Endothelial cell of umbilical vein (primary cell): ENCODE measurements at regions not wholly inside any gene's neighbourhood (a gene's known extent, or its start where the extent isn't known, plus 50 kb on each side); places are given as distances from the start of the nearest gene placed in this dataset.

Experiments used
- BruUV-seq: library from RNA; stranded (reverse); fragments of 400-500 nt; replicated peaks from 2 replicates; lab custom pipeline; 2021; lab: Mats Ljungman, UMichigan
- CTCF ChIA-PET: fragments of 300-600, 350-600 bp; sonication (Branson Sonifier 250); formaldehyde crosslinking; loops from one replicate; lab custom pipeline; 2021; ENCODE audit warnings: antibody characterized with exemption, inconsistent platforms; lab: Charles Lee
- POLR2A ChIA-PET: fragments of 300-600, 350-600 bp; sonication (Branson Sonifier 250); formaldehyde crosslinking; loops from one replicate; lab custom pipeline; 2021; ENCODE audit warnings: antibody characterized with exemption, inconsistent platforms; lab: Charles Lee
- DNase-seq: peaks from one replicate; pipeline ENCODE4 v3.0.0-alpha.2; 2011; ENCODE audit warnings: low read depth, low spot score
- FAIRE-seq: peaks from 2 replicates; lab custom pipeline; 2011; peaks lifted over from hg19 to GRCh38; lab: Jason Lieb, UNC
- H2AFZ ChIP-seq: 2 replicates; pipeline ENCODE4 v1.6.0; 2012; ENCODE audit warnings: low read depth, low read length, control low read depth, inconsistent platforms
- H3K27ac ChIP-seq: 2 replicates; pipeline ENCODE4 v1.5.1; 2011; ENCODE audit warnings: low read depth, mild to moderate bottlenecking, control low read depth, low read length, moderate library complexity; ENCODE audit not compliant: insufficient read depth
- H3K27me3 ChIP-seq, 2 experiments: 2 replicates each; pipeline versions ENCODE4 v1.6.0 to v1.6.1; 2011; ENCODE audit warnings: low read length in 2 of 2, mixed read lengths in 1 of 2; ENCODE audit not compliant: control insufficient read depth in 2 of 2, insufficient read depth in 2 of 2
- H3K36me3 ChIP-seq, 2 experiments: 2 replicates in 1 of 2; 3 replicates in 1 of 2; pipeline ENCODE4 v1.5.1; 2011; ENCODE audit warnings: low read length in 2 of 2, mild to moderate bottlenecking in 1 of 2, moderate library complexity in 1 of 2; ENCODE audit not compliant: control insufficient read depth in 2 of 2, insufficient read depth in 2 of 2; ENCODE audit errors: extremely low read depth in 1 of 2
- H3K4me1 ChIP-seq: 3 replicates; pipeline ENCODE4 v1.5.1; 2011; ENCODE audit warnings: mild to moderate bottlenecking, low read length; ENCODE audit not compliant: control insufficient read depth, insufficient read depth; ENCODE audit errors: extremely low read depth
- H3K4me2 ChIP-seq: 2 replicates; pipeline ENCODE4 v1.6.1; 2011; ENCODE audit warnings: low read length, control low read depth, mixed read lengths; ENCODE audit not compliant: insufficient read depth
- H3K4me3 ChIP-seq, 3 experiments: fragments of 200-600 bp in 1 of 3; sonication (generic), shearing (Covaris generic) in 1 of 3; replicated peaks in 1 of 3; 2 replicates each; pipeline ENCODE4 v1.5.1; 2011 to 2016; ENCODE audit warnings: control low read depth in 3 of 3, low read length in 3 of 3, mild to moderate bottlenecking in 2 of 3, inconsistent platforms in 1 of 3, low read depth in 1 of 3, moderate library complexity in 1 of 3; ENCODE audit not compliant: insufficient read depth in 1 of 3
- H3K79me2 ChIP-seq: 2 replicates; pipeline ENCODE4 v1.6.0; 2012; ENCODE audit warnings: low read length, inconsistent platforms; ENCODE audit not compliant: control insufficient read depth, insufficient read depth
- H3K9ac ChIP-seq: replicated peaks from 2 replicates; pipeline ENCODE3; 2011; ENCODE audit warnings: low read length, control low read depth; ENCODE audit not compliant: insufficient read depth; ENCODE audit errors: extremely low read depth
- H3K9me1 ChIP-seq: replicated peaks from 3 replicates; pipeline ENCODE4 v1.6.0; 2011; ENCODE audit warnings: mild to moderate bottlenecking, low read length; ENCODE audit not compliant: control insufficient read depth, insufficient read depth; ENCODE audit errors: extremely low read depth
- H3K9me3 ChIP-seq: replicated peaks from 2 replicates; pipeline ENCODE4 v1.5.1; 2012; ENCODE audit warnings: low read length, inconsistent platforms; ENCODE audit not compliant: control insufficient read depth, insufficient read depth
- H4K20me1 ChIP-seq: replicated peaks from 2 replicates; pipeline ENCODE3; 2011; ENCODE audit warnings: mild to moderate bottlenecking, low read length; ENCODE audit not compliant: control insufficient read depth, insufficient read depth; ENCODE audit errors: extremely low read depth
- CTCF ChIP-seq, 2 donors: IDR thresholded peaks; 1 replicate in 1 of 2; 2 replicates in 1 of 2; pipeline ENCODE4 v1.5.1; 2011; ENCODE audit warnings: low read length in 2 of 2, mild to moderate bottlenecking in 2 of 2, moderate library complexity in 2 of 2, control low read depth in 1 of 2, inconsistent platforms in 1 of 2, low read depth in 1 of 2; ENCODE audit not compliant: insufficient read depth in 1 of 2; ENCODE audit errors: extremely low read depth in 1 of 2
- EZH2 ChIP-seq: IDR thresholded peaks from 2 replicates; pipeline ENCODE4 v1.6.1; 2012; ENCODE audit warnings: borderline replicate concordance, low read depth, mild to moderate bottlenecking, moderate library complexity, low read length, inconsistent platforms; ENCODE audit not compliant: severe bottlenecking
- FOS ChIP-seq: IDR thresholded peaks from 2 replicates; pipeline ENCODE4 v1.6.1; 2011; ENCODE audit warnings: mild to moderate bottlenecking, low read length, moderate library complexity, borderline replicate concordance; ENCODE audit not compliant: insufficient read depth
- GATA2 ChIP-seq: IDR thresholded peaks from 2 replicates; pipeline ENCODE4 v1.7.0; 2011; ENCODE audit warnings: low read depth, mild to moderate bottlenecking, moderate library complexity, mixed read lengths, low read length; ENCODE audit not compliant: insufficient read length, insufficient read depth
- JUN ChIP-seq: IDR thresholded peaks from 2 replicates; pipeline ENCODE4 v1.6.1; 2011; ENCODE audit warnings: borderline replicate concordance, low read depth; ENCODE audit not compliant: insufficient read length, insufficient read depth
- MAX ChIP-seq: IDR thresholded peaks from 2 replicates; pipeline ENCODE4 v1.6.1; 2011; ENCODE audit not compliant: insufficient read depth, insufficient read length
- MYC ChIP-seq: IDR thresholded peaks from one replicate; pipeline ENCODE4 v1.6.1; 2011; ENCODE audit warnings: mild to moderate bottlenecking, low read depth, low read length
- POLR2A ChIP-seq: IDR thresholded peaks from 2 replicates; pipeline ENCODE4 v1.6.1; 2012; ENCODE audit warnings: low read depth, mild to moderate bottlenecking, control low read depth, low read length
- POLR2AphosphoS5 ChIP-seq: IDR thresholded peaks from 2 replicates; pipeline ENCODE4 v1.6.1; 2012; ENCODE audit warnings: low read depth, mild to moderate bottlenecking, control low read depth, low read length, moderate library complexity; ENCODE audit not compliant: insufficient read depth
- dilution Hi-C: fragments of 300-500 bp; cut with MboI; formaldehyde crosslinking; loops from one replicate; pipeline ENCODE4 v1.15.0; 2019; ENCODE audit warnings: low sequenced_read_pairs; ENCODE audit not compliant: extremely low pct_ligation_motif_present
- intact Hi-C: fragments of 100-400 bp; cut with micrococcal nuclease; formaldehyde crosslinking; loops from one replicate; pipeline ENCODE4 v1.10.0; 2022

GRCh38 chr20:52785679-52786078, 186.5 kb upstream of the TSHZ2 start:
- H4K20me1 ChIP-seq, result no peaks in the 10 kb centered on the region
- no peak overlapping the region for H3K9ac ChIP-seq
- H3K4me3 ChIP-seq, result no peak overlapping the region
- dilution Hi-C loops, result no loop called here
- FAIRE-seq, result no peak
- no peaks in the 10 kb centered on the region for H3K27me3 ChIP-seq
- TF ChIP-seq JUN, result no peak
- no peak for TF ChIP-seq MAX
- H3K9me1 ChIP-seq, result no peaks in the 10 kb centered on the region
- no peak overlapping the region for H3K4me2 ChIP-seq
- H3K4me1 ChIP-seq, result no peaks in the 10 kb centered on the region
- POLR2A ChIA-PET, result no interaction called here
- H2AFZ ChIP-seq, result no peak overlapping the region
- BruUV-seq, result no TSS peak
- no peaks in the 10 kb centered on the region for H3K36me3 ChIP-seq
- intact Hi-C loops, result no loop called here
- no peaks in the 10 kb centered on the region for H3K79me2 ChIP-seq
- CTCF ChIA-PET, result no interaction called here
- no peak overlapping the region for H3K27ac ChIP-seq
- H3K9me3 ChIP-seq, result peaks cover 2% of the 10 kb centered on the region
- no peak for DNase-seq

DNA sequence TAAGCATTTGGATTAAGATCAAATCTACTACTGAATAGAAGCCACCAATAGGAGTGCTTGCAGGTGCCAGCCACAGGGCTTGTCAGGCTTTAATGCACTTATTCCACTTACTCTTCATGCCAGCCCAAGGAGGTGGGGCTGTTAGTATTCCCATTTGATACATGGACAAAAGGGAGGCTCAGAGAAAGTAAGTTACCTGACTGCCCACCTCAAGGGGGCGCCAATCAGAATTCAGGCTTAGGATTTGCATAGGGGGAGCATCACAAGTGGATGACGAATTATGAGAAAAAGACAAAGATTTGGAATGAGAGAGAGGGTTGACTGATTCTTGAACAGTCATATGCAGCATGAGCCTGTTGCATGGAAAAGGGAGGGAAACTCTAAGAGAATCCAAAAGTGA, 188.4 kb upstream of the TSHZ2 start:
- H4K20me1 ChIP-seq, result no peaks in the 10 kb centered on the region

More for the DNA sequence above, 188.4 kb upstream of the TSHZ2 start:
- ChIA-PET POLR2A (no interaction called here), CTCF (no interaction called here)
- dilution Hi-C loops (no loop called here), intact Hi-C loops (no loop called here)
- no peaks in the 10 kb centered on the region for H3K4me1 ChIP-seq
- H3K36me3 ChIP-seq, result no peaks in the 10 kb centered on the region
- no peak overlapping the region for H3K4me3 ChIP-seq
- no peak overlapping the region for H3K9ac ChIP-seq
- no peaks in the 10 kb centered on the region for H3K27me3 ChIP-seq
- BruUV-seq, result no TSS peak
- no peaks in the 10 kb centered on the region for H3K9me1 ChIP-seq
- no peak overlapping the region for H3K4me2 ChIP-seq
- H3K79me2 ChIP-seq, result no peaks in the 10 kb centered on the region
- H2AFZ ChIP-seq, result no peak overlapping the region
- peaks cover 2% of the 10 kb centered on the region for H3K9me3 ChIP-seq
- no peak for FAIRE-seq
- TF ChIP-seq GATA2 (no peak), POLR2AphosphoS5 (no peak), MAX (no peak), JUN (no peak), CTCF (IDR thresholded peaks at IDR 0.05; ENCODE audit: extremely low read depth in 1 of 2, insufficient read depth in 1 of 2, low read depth in 1 of 2, low read length in 2 of 2) (no peak), EZH2 (no peak), MYC (no peak), FOS (no peak), POLR2A (no peak)
- DNase-seq, result no peak
- H3K27ac ChIP-seq, result no peak overlapping the region
